WERI-Rb-1 (cell line): ENCODE measurements at regions not wholly inside any gene's neighbourhood (a gene's known extent, or its start where the extent isn't known, plus 50 kb on each side); places are given as distances from the start of the nearest gene placed in this dataset.

Experiments
- DNase-seq: peaks from one replicate; pipeline ENCODE4 v3.0.0-alpha.2; 2020
- H3K27ac ChIP-seq: fragments of 250-450 bp; sonication (Bioruptor Pico); 2 replicates; pipeline ENCODE4 v1.5.1; 2020; ENCODE audit warnings: mild to moderate bottlenecking, moderate library complexity
- H3K27me3 ChIP-seq: fragments of 250-450 bp; sonication (Bioruptor Pico); 2 replicates; pipeline ENCODE4 v1.5.1; 2021; ENCODE audit warnings: mild to moderate bottlenecking, low read depth, moderate library complexity; ENCODE audit not compliant: insufficient read depth, severe bottlenecking
- H3K36me3 ChIP-seq: fragments of 250-450 bp; sonication (Bioruptor Pico); 2 replicates; pipeline ENCODE4 v1.5.1; 2020; ENCODE audit warnings: mild to moderate bottlenecking, moderate library complexity
- H3K4me3 ChIP-seq: 2 replicates; pipeline ENCODE4 v1.5.1; 2011; ENCODE audit warnings: low read depth, mild to moderate bottlenecking, control low read depth, low read length
- H3K9me3 ChIP-seq: fragments of 250-450 bp; sonication (Bioruptor Pico); 2 replicates; pipeline ENCODE4 v1.5.1; 2021; ENCODE audit warnings: mild to moderate bottlenecking, moderate library complexity; ENCODE audit not compliant: severe bottlenecking
- CTCF ChIP-seq: IDR thresholded peaks from 2 replicates; pipeline ENCODE4 v1.5.1; 2011; ENCODE audit warnings: low read depth, mild to moderate bottlenecking, control low read depth, inconsistent platforms, low read length

- no peak for DNase-seq
- H3K4me3 ChIP-seq = no peak overlapping the region
- no peak overlapping the region for H3K27ac ChIP-seq
- H3K36me3 ChIP-seq = no peaks in the 10 kb centered on the region
- no peaks in the 10 kb centered on the region for H3K27me3 ChIP-seq
- TF ChIP-seq CTCF = no peak
- H3K9me3 ChIP-seq = no peaks in the 10 kb centered on the region
Measured at GRCh38 chr2:220674033-220674432, 898.1 kb downstream of the EPHA4 start.

GRCh38 chr2:220676695-220677094 lies 895.4 kb downstream of the EPHA4 start:
- Histone ChIP-seq H3K4me3 (no peak overlapping the region), H3K27me3 (no peaks in the 10 kb centered on the region), H3K9me3 (no peaks in the 10 kb centered on the region), H3K27ac (no peak overlapping the region), H3K36me3 (no peaks in the 10 kb centered on the region)
- TF ChIP-seq CTCF = no peak
- no peak for DNase-seq

- no peak for TF ChIP-seq CTCF
- Histone ChIP-seq H3K4me3 (no peak overlapping the region), H3K9me3 (no peaks in the 10 kb centered on the region), H3K27me3 (no peaks in the 10 kb centered on the region), H3K27ac (no peak overlapping the region), H3K36me3 (no peaks in the 10 kb centered on the region)
- DNase-seq = no peak
Measured at GRCh38 chr2:220678943-220679342, 893.2 kb downstream of the EPHA4 start.

GRCh38 chr2:220682616-220683015 lies 889.5 kb downstream of the EPHA4 start:
- no peaks in the 10 kb centered on the region for H3K27me3 ChIP-seq
- no peak overlapping the region for H3K27ac ChIP-seq
- no peak overlapping the region for H3K4me3 ChIP-seq
- no peak for DNase-seq
- H3K9me3 ChIP-seq = no peaks in the 10 kb centered on the region
- no peak for TF ChIP-seq CTCF
- no peaks in the 10 kb centered on the region for H3K36me3 ChIP-seq

- no peak for DNase-seq
- no peak overlapping the region for H3K27ac ChIP-seq
- no peak for TF ChIP-seq CTCF
- H3K36me3 ChIP-seq = no peaks in the 10 kb centered on the region
- no peak overlapping the region for H3K4me3 ChIP-seq
- no peaks in the 10 kb centered on the region for H3K9me3 ChIP-seq
- no peaks in the 10 kb centered on the region for H3K27me3 ChIP-seq
Measured at GRCh38 chr2:220684099-220684498, 888.0 kb downstream of the EPHA4 start.

GRCh38 chr2:220687231-220687843 lies 884.8 kb downstream of the EPHA4 start:
- no peak overlapping the region for H3K27ac ChIP-seq
- peak; percentile 67 for DNase-seq
- no peaks in the 10 kb centered on the region for H3K27me3 ChIP-seq
- no peak overlapping the region for H3K4me3 ChIP-seq
- peak; percentile 72 for TF ChIP-seq CTCF
- no peaks in the 10 kb centered on the region for H3K9me3 ChIP-seq
- H3K36me3 ChIP-seq = no peaks in the 10 kb centered on the region
